ENCODE measurements at regions not wholly inside any gene's neighbourhood (a gene's known extent, or its start where the extent isn't known, plus 50 kb on each side); places are given as distances from the start of the nearest gene placed in this dataset.

DNA sequence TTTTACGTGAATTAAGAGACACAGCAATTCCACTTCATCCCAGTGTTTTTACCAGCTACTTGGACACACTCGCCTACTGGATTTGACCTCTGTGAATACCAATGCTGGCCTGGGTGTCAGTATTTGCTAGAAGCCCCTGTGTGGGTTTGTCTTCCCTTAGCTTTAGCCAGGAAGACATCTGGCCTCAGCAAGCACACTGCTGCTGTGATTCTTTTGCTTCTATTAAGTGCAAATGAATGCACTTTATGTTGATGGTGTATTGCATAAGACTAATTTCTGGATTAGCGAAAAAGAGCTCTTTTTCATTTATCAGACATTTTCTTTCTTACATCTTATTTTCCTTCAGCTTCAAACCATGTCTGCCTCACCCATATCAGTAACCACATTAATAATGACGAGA, 140.0 kb downstream of the CHRM3 start:
- no peak for DNase-seq
- no peaks in the 10 kb centered on the region for H3K36me3 Mint-ChIP-seq (ENCODE audit: low read depth)
- TF ChIP-seq, protein P1, sequence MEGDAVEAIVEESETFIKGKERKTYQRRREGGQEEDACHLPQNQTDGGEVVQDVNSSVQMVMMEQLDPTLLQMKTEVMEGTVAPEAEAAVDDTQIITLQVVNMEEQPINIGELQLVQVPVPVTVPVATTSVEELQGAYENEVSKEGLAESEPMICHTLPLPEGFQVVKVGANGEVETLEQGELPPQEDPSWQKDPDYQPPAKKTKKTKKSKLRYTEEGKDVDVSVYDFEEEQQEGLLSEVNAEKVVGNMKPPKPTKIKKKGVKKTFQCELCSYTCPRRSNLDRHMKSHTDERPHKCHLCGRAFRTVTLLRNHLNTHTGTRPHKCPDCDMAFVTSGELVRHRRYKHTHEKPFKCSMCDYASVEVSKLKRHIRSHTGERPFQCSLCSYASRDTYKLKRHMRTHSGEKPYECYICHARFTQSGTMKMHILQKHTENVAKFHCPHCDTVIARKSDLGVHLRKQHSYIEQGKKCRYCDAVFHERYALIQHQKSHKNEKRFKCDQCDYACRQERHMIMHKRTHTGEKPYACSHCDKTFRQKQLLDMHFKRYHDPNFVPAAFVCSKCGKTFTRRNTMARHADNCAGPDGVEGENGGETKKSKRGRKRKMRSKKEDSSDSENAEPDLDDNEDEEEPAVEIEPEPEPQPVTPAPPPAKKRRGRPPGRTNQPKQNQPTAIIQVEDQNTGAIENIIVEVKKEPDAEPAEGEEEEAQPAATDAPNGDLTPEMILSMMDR (IDR thresholded peaks at IDR 0.05) = no peak
- H3K4me3 Mint-ChIP-seq = no peak overlapping the region
- peaks cover 6% of the 10 kb centered on the region for H3K9me3 Mint-ChIP-seq
- H3K27ac Mint-ChIP-seq = no peak overlapping the region
- H3K4me1 Mint-ChIP-seq = no peaks in the 10 kb centered on the region
- H3K27me3 Mint-ChIP-seq (ENCODE audit: low read depth, poor library complexity) = no peaks in the 10 kb centered on the region

DNA sequence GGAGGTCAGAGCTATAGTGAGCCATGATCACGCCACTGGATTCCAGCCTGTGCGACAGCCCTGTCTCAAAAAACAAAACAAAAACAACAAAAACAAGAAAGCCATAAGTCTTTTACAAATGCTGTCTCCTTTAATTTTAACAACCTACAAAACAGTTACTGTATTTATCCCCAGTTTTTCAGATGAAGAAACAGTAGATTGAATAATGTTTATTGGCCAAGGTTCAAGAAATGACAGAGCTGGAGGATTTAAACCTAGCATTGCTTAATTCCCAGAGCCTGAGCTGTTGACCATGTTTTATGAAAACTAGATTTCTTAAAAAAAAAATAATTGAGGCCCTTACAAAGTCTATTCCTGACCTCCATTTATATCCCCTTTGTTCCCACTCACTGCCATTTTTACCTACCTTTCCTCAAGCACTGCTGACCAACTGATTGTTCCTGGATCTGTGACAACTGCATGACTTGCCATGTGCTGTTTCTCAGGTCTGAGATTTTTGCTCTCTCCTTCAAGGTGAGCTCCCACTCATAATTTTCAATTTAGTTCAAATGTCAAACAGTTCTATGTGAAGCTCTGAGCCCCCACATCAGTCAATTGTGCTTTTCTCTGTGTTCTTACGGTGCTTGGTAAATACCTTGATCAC, 140.8 kb downstream of the CHRM3 start:
- peaks cover 6% of the 10 kb centered on the region for H3K9me3 Mint-ChIP-seq
- H3K36me3 Mint-ChIP-seq (ENCODE audit: low read depth) = no peaks in the 10 kb centered on the region

GRCh38 chr1:239536165-239536849, 149.9 kb downstream of the CHRM3 start:
- H3K27me3 Mint-ChIP-seq (ENCODE audit: low read depth, poor library complexity) = no peaks in the 10 kb centered on the region
- no peak overlapping the region for H3K27ac Mint-ChIP-seq
- H3K4me1 Mint-ChIP-seq = peaks cover 24% of the 10 kb centered on the region
- H3K4me3 Mint-ChIP-seq = no peak overlapping the region
- TF ChIP-seq, protein P1 (IDR thresholded peaks at IDR 0.05) = no peak
- H3K9me3 Mint-ChIP-seq = peaks cover 7% of the 10 kb centered on the region
- no peaks in the 10 kb centered on the region for H3K36me3 Mint-ChIP-seq (ENCODE audit: low read depth)
- DNase-seq = no peak

More for the DNA sequence above, 140.8 kb downstream of the CHRM3 start:
- H3K4me3 Mint-ChIP-seq = no peak overlapping the region
- TF ChIP-seq, protein P1 (IDR thresholded peaks at IDR 0.05) = no peak
- no peaks in the 10 kb centered on the region for H3K27me3 Mint-ChIP-seq (ENCODE audit: low read depth, poor library complexity)
- H3K27ac Mint-ChIP-seq = no peak overlapping the region
- no peak for DNase-seq
- no peaks in the 10 kb centered on the region for H3K4me1 Mint-ChIP-seq

DNA sequence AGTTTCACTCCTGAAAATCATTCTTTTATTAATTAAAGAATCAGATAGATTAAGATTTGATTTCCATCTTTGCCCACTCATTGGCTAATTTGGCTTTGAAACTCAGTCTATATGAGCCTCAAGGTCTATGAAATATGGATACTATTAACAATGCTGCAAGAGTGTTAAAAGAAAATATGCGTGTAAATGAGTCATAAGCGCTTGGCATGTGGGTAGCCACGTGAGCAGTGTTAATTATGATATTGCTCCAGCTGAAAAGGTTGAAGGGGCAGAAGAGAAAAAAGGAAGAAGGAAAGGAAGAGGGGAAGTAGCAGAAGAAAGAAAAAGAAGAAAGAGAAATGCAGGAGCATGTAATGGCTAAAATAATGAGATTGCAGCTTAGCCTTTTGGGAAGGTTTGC, 151.4 kb downstream of the CHRM3 start:
- Mint-ChIP-seq H3K4me1 (peaks cover 24% of the 10 kb centered on the region), H3K4me3 (no peak overlapping the region), H3K36me3 (ENCODE audit: low read depth) (no peaks in the 10 kb centered on the region), H3K27ac (no peak overlapping the region), H3K27me3 (ENCODE audit: low read depth, poor library complexity) (no peaks in the 10 kb centered on the region), H3K9me3 (peaks cover 4% of the 10 kb centered on the region)
- TF ChIP-seq, protein P1 (IDR thresholded peaks at IDR 0.05) = no peak
- no peak for DNase-seq

- Mint-ChIP-seq H3K4me1 (peaks cover 24% of the 10 kb centered on the region), H3K9me3 (no peaks in the 10 kb centered on the region)
Observed at GRCh38 chr1:239538239-239538988, 152.0 kb downstream of the CHRM3 start.

More at GRCh38 chr1:239538239-239538988, 152.0 kb downstream of the CHRM3 start:
- Mint-ChIP-seq H3K36me3 (ENCODE audit: low read depth) (no peaks in the 10 kb centered on the region), H3K4me3 (no peak overlapping the region), H3K27me3 (ENCODE audit: low read depth, poor library complexity) (no peaks in the 10 kb centered on the region), H3K27ac (no peak overlapping the region)
- DNase-seq = no peak
- TF ChIP-seq, protein P1 (IDR thresholded peaks at IDR 0.05) = no peak

Measured in nephron progenitor cell (in vitro differentiated cells).